Activated CD4-positive, alpha-beta memory T cell treated with anti-CD3 and anti-CD28 coated beads, Interleukin-2, amount 10 ng/mL, durations not matched to agents 7 days and 5 days (primary cell): ENCODE measurements at regions not wholly inside any gene's neighbourhood (a gene's known extent, or its start where the extent isn't known, plus 50 kb on each side); places are given as distances from the start of the nearest gene placed in this dataset.

Experiments
- CTCF ChIA-PET: fragments of 350-600 bp; sonication (Branson Sonifier 250); formaldehyde crosslinking; loops from one replicate; lab custom pipeline; 2021; ENCODE audit warnings: antibody characterized with exemption, inconsistent platforms; lab: Charles Lee
- POLR2A ChIA-PET: fragments of 350-600 bp; sonication (Branson Sonifier 250); formaldehyde crosslinking; loops from one replicate; lab custom pipeline; 2021; ENCODE audit warnings: antibody characterized with exemption; lab: Charles Lee
- DNase-seq: peaks from one replicate; pipeline ENCODE4 v3.0.0-alpha.2; 2020
- H3K27ac Mint-ChIP-seq: one replicate; pipeline ENCODE4 v1.8.0; 2021; ENCODE audit warnings: mild to moderate bottlenecking, mixed read lengths
- H3K27me3 Mint-ChIP-seq: one replicate; pipeline ENCODE4 v1.8.0; 2021; ENCODE audit warnings: mixed read lengths
- H3K36me3 Mint-ChIP-seq: one replicate; pipeline ENCODE4 v1.8.0; 2021; ENCODE audit warnings: low read depth, mixed read lengths
- H3K4me1 Mint-ChIP-seq: one replicate; pipeline ENCODE4 v1.8.0; 2021; ENCODE audit warnings: mixed read lengths
- H3K4me3 Mint-ChIP-seq: one replicate; pipeline ENCODE4 v1.8.0; 2021; ENCODE audit warnings: mild to moderate bottlenecking, mixed read lengths
- H3K9me3 Mint-ChIP-seq: one replicate; pipeline ENCODE4 v1.8.0; 2021; ENCODE audit warnings: mixed read lengths

GRCh38 chr22:48276994-48277867, 1514.8 kb downstream of the TBC1D22A start:
- Mint-ChIP-seq H3K27me3 (no peaks in the 10 kb centered on the region), H3K4me1 (no peaks in the 10 kb centered on the region), H3K9me3 (peaks cover 2% of the 10 kb centered on the region), H3K27ac (no peak overlapping the region), H3K36me3 (no peaks in the 10 kb centered on the region), H3K4me3 (no peak overlapping the region)
- POLR2A ChIA-PET = no interaction called here
- no peak for DNase-seq
- CTCF ChIA-PET = no interaction called here

DNA sequence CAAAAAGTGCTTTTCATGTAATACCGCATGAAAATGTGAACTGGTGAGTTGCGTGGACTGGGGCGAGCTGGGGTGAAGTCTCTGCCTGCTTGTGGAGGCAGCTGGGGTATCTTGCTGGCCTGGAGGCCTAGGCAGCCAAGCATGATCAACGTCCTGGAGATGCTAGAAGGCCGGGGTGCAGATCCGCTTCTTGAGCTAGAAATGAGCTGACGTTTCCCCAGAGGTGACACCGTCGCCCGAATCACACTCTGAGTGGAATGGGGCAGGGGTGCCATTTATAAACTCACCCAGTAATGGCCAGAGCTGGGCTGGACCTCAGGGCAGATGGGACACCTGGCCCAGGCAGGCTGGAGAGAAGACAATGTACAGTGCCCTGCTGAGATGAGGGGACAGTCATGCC, 1513.0 kb downstream of the TBC1D22A start:
- POLR2A ChIA-PET = interaction anchor here (0.7 kb wide), 1 partner anchor 17 kb away, joined by 3 read pairs; no protein-coding TSS in a partner anchor
- Mint-ChIP-seq H3K9me3 (peaks cover 2% of the 10 kb centered on the region), H3K4me1 (no peaks in the 10 kb centered on the region), H3K27me3 (no peaks in the 10 kb centered on the region), H3K27ac (no peak overlapping the region), H3K4me3 (no peak overlapping the region), H3K36me3 (no peaks in the 10 kb centered on the region)
- CTCF ChIA-PET = no interaction called here
- DNase-seq = no peak

DNA sequence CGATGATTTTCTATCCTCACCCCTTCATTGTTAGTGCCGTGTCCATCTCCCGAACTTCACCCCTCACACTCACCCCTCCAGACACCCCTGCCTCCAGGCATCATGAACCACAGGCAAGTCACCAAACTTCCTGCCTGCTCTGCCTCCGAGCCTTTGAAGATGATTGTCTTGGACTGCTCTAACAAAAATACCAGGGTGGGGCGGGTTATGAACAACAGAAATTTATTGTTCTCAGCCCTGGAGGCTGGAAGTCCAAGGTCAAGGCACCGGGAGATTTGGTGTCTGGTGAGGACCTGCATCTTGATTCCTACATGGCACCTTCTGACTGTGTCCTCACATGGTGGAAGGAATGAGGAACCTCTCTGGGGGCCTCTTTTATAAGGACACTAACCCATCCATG, 1508.3 kb downstream of the TBC1D22A start:
- peaks cover 2% of the 10 kb centered on the region for H3K9me3 Mint-ChIP-seq
- no peaks in the 10 kb centered on the region for H3K36me3 Mint-ChIP-seq
- ChIA-PET POLR2A (no interaction called here), CTCF (no interaction called here)
- no peaks in the 10 kb centered on the region for H3K4me1 Mint-ChIP-seq
- H3K27ac Mint-ChIP-seq = no peak overlapping the region
- H3K4me3 Mint-ChIP-seq = no peak overlapping the region
- H3K27me3 Mint-ChIP-seq = no peaks in the 10 kb centered on the region
- DNase-seq = no peak

- no peaks in the 10 kb centered on the region for H3K4me1 Mint-ChIP-seq
- H3K4me3 Mint-ChIP-seq = no peak overlapping the region
- no peak for DNase-seq
- ChIA-PET POLR2A (no interaction called here), CTCF (no interaction called here)
- peaks cover 2% of the 10 kb centered on the region for H3K9me3 Mint-ChIP-seq
- H3K36me3 Mint-ChIP-seq = no peaks in the 10 kb centered on the region
- H3K27me3 Mint-ChIP-seq = no peaks in the 10 kb centered on the region
- H3K27ac Mint-ChIP-seq = no peak overlapping the region
Observed at GRCh38 chr22:48268771-48269552, 1506.5 kb downstream of the TBC1D22A start.

DNA sequence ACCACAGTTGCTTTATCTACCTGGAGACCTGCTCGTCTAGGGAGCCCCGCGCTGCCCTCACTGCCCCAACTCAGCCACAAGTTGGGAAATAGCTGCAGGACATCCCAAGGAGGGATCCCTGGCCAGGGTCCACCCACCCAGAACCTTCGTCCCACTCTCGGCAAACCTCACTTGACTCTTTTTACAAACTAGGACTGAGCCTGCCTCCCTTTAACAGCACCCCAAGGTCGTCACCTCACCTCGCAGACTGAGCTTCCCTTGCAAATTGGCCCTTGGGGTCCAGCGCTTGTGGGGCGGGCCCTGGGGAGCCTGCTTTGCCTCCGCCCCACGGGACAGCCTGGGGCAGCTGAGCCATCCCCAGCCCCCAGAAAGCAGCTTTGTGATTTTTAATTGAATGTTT, 1505.8 kb downstream of the TBC1D22A start:
- CTCF ChIA-PET = no interaction called here
- no peaks in the 10 kb centered on the region for H3K36me3 Mint-ChIP-seq

GRCh38 chr22:48267681-48268080, 1505.2 kb downstream of the TBC1D22A start:
- Mint-ChIP-seq H3K36me3 (no peaks in the 10 kb centered on the region), H3K4me3 (no peak overlapping the region), H3K27ac (no peak overlapping the region), H3K4me1 (no peaks in the 10 kb centered on the region), H3K9me3 (peaks cover 2% of the 10 kb centered on the region), H3K27me3 (no peaks in the 10 kb centered on the region)
- ChIA-PET CTCF (no interaction called here), POLR2A (no interaction called here)
- no peak for DNase-seq

More for the DNA sequence above, 1505.8 kb downstream of the TBC1D22A start:
- Mint-ChIP-seq H3K27ac (no peak overlapping the region), H3K9me3 (peaks cover 2% of the 10 kb centered on the region), H3K4me3 (no peak overlapping the region), H3K4me1 (no peaks in the 10 kb centered on the region), H3K27me3 (no peaks in the 10 kb centered on the region)
- POLR2A ChIA-PET = no interaction called here
- DNase-seq = no peak

- Mint-ChIP-seq H3K4me3 (no peak overlapping the region), H3K9me3 (peaks cover 2% of the 10 kb centered on the region), H3K27ac (no peak overlapping the region), H3K27me3 (no peaks in the 10 kb centered on the region), H3K36me3 (no peaks in the 10 kb centered on the region), H3K4me1 (no peaks in the 10 kb centered on the region)
- POLR2A ChIA-PET = no interaction called here
- CTCF ChIA-PET = no interaction called here
- no peak for DNase-seq
Observed at GRCh38 chr22:48265000-48265625, 1502.7 kb downstream of the TBC1D22A start.

DNA sequence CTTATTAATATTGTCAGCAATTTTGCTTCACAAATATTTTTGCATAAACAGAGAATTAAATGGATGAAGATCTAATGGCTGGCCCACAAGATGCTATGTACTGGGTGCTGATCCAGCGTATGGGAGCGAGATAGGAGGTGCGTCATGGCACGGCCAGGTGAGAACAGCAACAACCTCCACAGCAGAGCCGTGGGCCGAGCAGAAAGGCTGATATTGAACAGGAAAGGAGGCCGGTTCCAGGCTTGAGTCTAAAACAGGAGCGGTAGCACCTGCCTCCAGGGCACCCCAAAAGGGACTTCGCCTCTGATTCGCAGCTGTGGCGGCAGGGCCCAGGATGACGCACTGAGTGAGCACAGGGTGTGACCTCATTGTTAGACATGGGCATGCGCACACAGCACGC, 1502.1 kb downstream of the TBC1D22A start:
- POLR2A ChIA-PET = no interaction called here
- peaks cover 2% of the 10 kb centered on the region for H3K9me3 Mint-ChIP-seq
- no peaks in the 10 kb centered on the region for H3K4me1 Mint-ChIP-seq
- H3K4me3 Mint-ChIP-seq = no peak overlapping the region
- H3K27me3 Mint-ChIP-seq = no peaks in the 10 kb centered on the region
- CTCF ChIA-PET = no interaction called here
- no peak overlapping the region for H3K27ac Mint-ChIP-seq
- H3K36me3 Mint-ChIP-seq = no peaks in the 10 kb centered on the region
- no peak for DNase-seq

DNA sequence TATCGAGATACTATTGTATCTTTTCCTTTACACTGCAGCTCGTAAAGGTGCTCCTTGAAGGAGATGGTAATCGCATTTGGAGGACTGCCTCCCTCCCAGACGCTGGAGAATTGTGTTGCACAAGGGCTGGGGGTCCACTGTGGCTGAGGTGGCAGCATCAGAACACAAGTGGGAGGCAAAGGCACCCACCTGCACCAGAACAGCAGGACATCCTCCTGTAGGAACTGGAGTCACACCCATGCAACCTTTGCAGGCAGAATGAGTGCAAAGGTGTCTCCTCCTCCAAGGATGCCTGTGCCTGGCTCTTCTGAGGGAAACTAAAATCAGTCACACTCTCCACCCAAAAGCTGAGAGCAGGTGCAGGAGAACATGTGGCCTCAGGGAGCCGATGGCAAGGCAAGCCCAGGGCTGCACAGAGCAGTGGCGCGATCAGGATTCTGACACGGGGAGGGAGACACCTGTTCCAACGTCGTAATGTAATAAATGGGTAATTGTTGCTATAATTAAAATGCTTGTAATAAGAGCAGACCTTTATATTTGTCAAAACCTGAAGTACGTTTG, 1501.4 kb downstream of the TBC1D22A start:
- ChIA-PET POLR2A (no interaction called here), CTCF (no interaction called here)
- H3K9me3 Mint-ChIP-seq = no peaks in the 10 kb centered on the region
- H3K27me3 Mint-ChIP-seq = no peaks in the 10 kb centered on the region
- H3K36me3 Mint-ChIP-seq = no peaks in the 10 kb centered on the region
- DNase-seq = no peak
- no peaks in the 10 kb centered on the region for H3K4me1 Mint-ChIP-seq
- no peak overlapping the region for H3K27ac Mint-ChIP-seq
- no peak overlapping the region for H3K4me3 Mint-ChIP-seq

- no peak overlapping the region for H3K27ac Mint-ChIP-seq
- POLR2A ChIA-PET = no interaction called here
Observed at GRCh38 chr22:48263431-48263765, 1500.9 kb downstream of the TBC1D22A start.

DNA sequence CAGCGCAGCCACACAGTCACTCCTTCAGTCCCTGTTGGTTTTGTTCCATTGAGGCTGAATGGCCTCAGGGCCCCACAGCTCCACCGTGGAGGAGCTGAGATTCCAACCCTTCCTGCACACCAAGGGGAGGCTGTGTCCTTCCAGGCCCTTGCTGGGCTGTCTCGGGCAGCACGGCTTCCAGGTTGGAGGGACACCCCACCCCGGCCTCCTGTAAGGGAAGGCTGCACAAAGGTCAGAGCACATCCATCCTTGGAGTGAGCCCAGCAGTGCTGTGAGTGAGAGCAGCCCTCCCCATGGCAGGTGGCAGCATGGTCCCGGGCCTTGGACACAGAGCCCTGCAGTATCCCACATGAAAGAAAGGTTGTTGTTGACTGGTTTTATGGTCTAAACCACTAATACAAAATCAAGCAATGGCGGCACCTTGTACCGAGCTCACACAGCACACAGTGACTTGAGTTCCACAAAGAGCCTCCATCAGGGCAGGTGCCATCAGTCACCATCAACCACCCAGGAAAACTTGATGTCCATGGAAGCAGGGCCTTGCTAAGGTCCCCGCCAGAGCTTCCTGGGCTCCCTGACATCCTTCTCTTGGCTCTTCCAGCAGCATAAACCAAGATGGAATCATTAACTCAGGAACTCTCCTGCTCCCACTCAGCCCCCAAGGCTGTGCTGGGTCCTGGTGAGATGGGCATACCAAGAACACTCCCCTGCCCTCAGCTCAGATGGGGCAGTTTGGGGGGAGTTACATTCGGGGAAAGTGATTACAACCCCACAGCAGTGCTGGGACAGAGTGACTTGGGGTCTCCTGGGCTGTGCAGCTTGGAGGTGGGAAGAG, 1500.4 kb downstream of the TBC1D22A start:
- ChIA-PET CTCF (no interaction called here), POLR2A (no interaction called here)
- Mint-ChIP-seq H3K36me3 (no peaks in the 10 kb centered on the region), H3K27ac (no peak overlapping the region), H3K4me3 (no peak overlapping the region), H3K27me3 (no peaks in the 10 kb centered on the region), H3K9me3 (no peaks in the 10 kb centered on the region), H3K4me1 (no peaks in the 10 kb centered on the region)
- DNase-seq = no peak

More at GRCh38 chr22:48263431-48263765, 1500.9 kb downstream of the TBC1D22A start:
- no peaks in the 10 kb centered on the region for H3K9me3 Mint-ChIP-seq
- DNase-seq = no peak
- H3K27me3 Mint-ChIP-seq = no peaks in the 10 kb centered on the region
- H3K4me1 Mint-ChIP-seq = no peaks in the 10 kb centered on the region
- H3K4me3 Mint-ChIP-seq = no peak overlapping the region
- CTCF ChIA-PET = no interaction called here
- H3K36me3 Mint-ChIP-seq = no peaks in the 10 kb centered on the region

DNA sequence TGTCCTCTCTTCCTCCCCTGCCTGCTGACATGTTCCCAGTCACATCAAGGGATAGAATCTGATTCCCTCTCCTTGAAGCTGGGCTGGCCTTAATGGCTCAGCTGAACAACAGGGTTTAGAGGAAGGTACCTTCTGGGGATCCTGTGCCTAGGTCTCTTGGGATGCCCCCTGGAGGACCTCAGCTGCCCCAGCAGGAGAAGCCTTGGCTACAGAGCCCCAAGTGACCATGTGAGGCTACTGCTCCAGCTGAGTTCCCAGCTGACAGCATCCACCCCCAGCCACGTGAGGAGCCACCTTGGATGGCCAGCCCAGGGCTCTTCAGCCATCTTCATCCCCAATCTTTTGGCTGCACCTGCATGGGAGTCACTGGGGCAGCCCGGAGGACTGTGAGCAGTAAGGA, 1499.3 kb downstream of the TBC1D22A start:
- H3K36me3 Mint-ChIP-seq = no peaks in the 10 kb centered on the region
- H3K4me3 Mint-ChIP-seq = no peak overlapping the region
- POLR2A ChIA-PET = no interaction called here

More for the DNA sequence above, 1499.3 kb downstream of the TBC1D22A start:
- no peak overlapping the region for H3K27ac Mint-ChIP-seq
- no peaks in the 10 kb centered on the region for H3K27me3 Mint-ChIP-seq
- no peak for DNase-seq
- H3K9me3 Mint-ChIP-seq = no peaks in the 10 kb centered on the region
- H3K4me1 Mint-ChIP-seq = no peaks in the 10 kb centered on the region
- CTCF ChIA-PET = no interaction called here
